Loucy (cell line): ENCODE measurements at regions not wholly inside any gene's neighbourhood (a gene's known extent, or its start where the extent isn't known, plus 50 kb on each side); places are given as distances from the start of the nearest gene placed in this dataset.

ENCODE experiments used
- H2AFZ ChIP-seq: fragments of 200-600 bp; sonication (generic); 2 replicates; pipeline ENCODE4 v1.6.0; 2016; ENCODE audit warnings: antibody characterized with exemption, mild to moderate bottlenecking, low read length, moderate library complexity
- H3F3A ChIP-seq: fragments of 200-600 bp; 2 replicates; pipeline ENCODE4 v1.6.0; 2016; ENCODE audit warnings: antibody characterized with exemption, low read depth, mild to moderate bottlenecking
- H3K27me3 ChIP-seq: fragments of 200-600 bp; sonication (generic); 2 replicates; pipeline ENCODE4 v1.6.1; 2014; ENCODE audit warnings: low read length, mild to moderate bottlenecking; ENCODE audit not compliant: insufficient read depth, poor library complexity, severe bottlenecking
- H3K36me3 ChIP-seq: fragments of 200-600 bp; sonication (generic); 2 replicates; pipeline ENCODE4 v1.6.1; 2016; ENCODE audit warnings: low read length; ENCODE audit not compliant: insufficient read depth
- H3K4me1 ChIP-seq: fragments of 200-600 bp; sonication (generic); 2 replicates; pipeline ENCODE4 v1.5.1; 2014; ENCODE audit warnings: low read length, mild to moderate bottlenecking; ENCODE audit not compliant: insufficient read depth, poor library complexity, severe bottlenecking
- H3K4me2 ChIP-seq: fragments of 200-600 bp; sonication (generic); 2 replicates; pipeline ENCODE4 v1.6.0; 2014; ENCODE audit warnings: antibody characterized with exemption, low read length, low read depth, mild to moderate bottlenecking; ENCODE audit not compliant: poor library complexity, severe bottlenecking
- H3K4me3 ChIP-seq: fragments of 200-600 bp; sonication (generic); 2 replicates; pipeline ENCODE4 v1.5.1; 2014; ENCODE audit warnings: low read length, mild to moderate bottlenecking, mixed read lengths; ENCODE audit not compliant: poor library complexity, severe bottlenecking
- H3K79me2 ChIP-seq: fragments of 200-600 bp; sonication (generic); 2 replicates; pipeline ENCODE4 v1.6.1; 2014; ENCODE audit warnings: low read length; ENCODE audit not compliant: insufficient read depth
- H3K9ac ChIP-seq: fragments of 200-600 bp; sonication (generic); 2 replicates; pipeline ENCODE4 v1.6.0; 2014; ENCODE audit warnings: mild to moderate bottlenecking, low read depth, low read length, moderate library complexity; ENCODE audit not compliant: poor library complexity, severe bottlenecking
- H3K9me2 ChIP-seq: fragments of 200-600 bp; sonication (generic); replicated peaks from 2 replicates; pipeline ENCODE4 v1.6.1; 2016; ENCODE audit warnings: low read depth, low read length, mixed read lengths
- H3K9me3 ChIP-seq: fragments of 200-600 bp; sonication (generic); 2 replicates; pipeline ENCODE4 v1.6.1; 2014; ENCODE audit warnings: mild to moderate bottlenecking, antibody characterized with exemption, low read length, low read depth; ENCODE audit not compliant: insufficient read depth
- H4K20me1 ChIP-seq: fragments of 200-600 bp; sonication (generic); 2 replicates; pipeline ENCODE4 v1.6.0; 2014; ENCODE audit warnings: antibody characterized with exemption, low read length, mild to moderate bottlenecking; ENCODE audit not compliant: insufficient read depth, poor library complexity, severe bottlenecking
- CTCF ChIP-seq: fragments of 200-600 bp; sonication (generic); conservative IDR thresholded peaks from 2 replicates; pipeline ENCODE4 v1.5.1; 2014; ENCODE audit warnings: mild to moderate bottlenecking, antibody characterized with exemption, low read length
- EZH2phosphoT487 ChIP-seq: fragments of 200-600 bp; IDR thresholded peaks from 2 replicates; pipeline ENCODE4 v1.6.1; 2018; ENCODE audit warnings: antibody characterized with exemption, mild to moderate bottlenecking, moderate library complexity, borderline replicate concordance

GRCh38 chr1:73105755-73106154, 823.4 kb upstream of the NEGR1 start:
- H2AFZ ChIP-seq, result no peak overlapping the region
- no peaks in the 10 kb centered on the region for H3K9me2 ChIP-seq
- H3K9ac ChIP-seq, result no peak overlapping the region
- no peaks in the 10 kb centered on the region for H3F3A ChIP-seq
- H3K79me2 ChIP-seq, result no peaks in the 10 kb centered on the region
- no peaks in the 10 kb centered on the region for H3K4me1 ChIP-seq
- no peaks in the 10 kb centered on the region for H4K20me1 ChIP-seq
- no peaks in the 10 kb centered on the region for H3K36me3 ChIP-seq
- TF ChIP-seq CTCF, result no peak
- no peak for TF ChIP-seq EZH2phosphoT487
- no peak overlapping the region for H3K4me3 ChIP-seq
- no peaks in the 10 kb centered on the region for H3K27me3 ChIP-seq
- no peak overlapping the region for H3K4me2 ChIP-seq
- no peaks in the 10 kb centered on the region for H3K9me3 ChIP-seq

- Histone ChIP-seq H3K4me1 (no peaks in the 10 kb centered on the region), H3K79me2 (no peaks in the 10 kb centered on the region), H3K27me3 (no peaks in the 10 kb centered on the region), H3F3A (no peaks in the 10 kb centered on the region), H3K9me2 (no peaks in the 10 kb centered on the region), H2AFZ (no peak overlapping the region), H3K4me2 (no peak overlapping the region), H3K4me3 (no peak overlapping the region), H3K9me3 (no peaks in the 10 kb centered on the region), H3K36me3 (no peaks in the 10 kb centered on the region), H4K20me1 (no peaks in the 10 kb centered on the region), H3K9ac (no peak overlapping the region)
- TF ChIP-seq CTCF (no peak), EZH2phosphoT487 (no peak)
These were observed 822.4 kb upstream of the NEGR1 start for GRCh38 chr1:73104749-73105148.

GRCh38 chr1:73100216-73100615, 817.9 kb upstream of the NEGR1 start:
- H3K4me2 ChIP-seq, result no peak overlapping the region
- H3K9me2 ChIP-seq, result no peaks in the 10 kb centered on the region
- H3K4me1 ChIP-seq, result no peaks in the 10 kb centered on the region
- TF ChIP-seq CTCF, result no peak; the same call in none of the 2 replicates
- no peak for TF ChIP-seq EZH2phosphoT487
- no peaks in the 10 kb centered on the region for H3F3A ChIP-seq
- H3K4me3 ChIP-seq, result no peak overlapping the region
- H4K20me1 ChIP-seq, result no peaks in the 10 kb centered on the region
- H3K79me2 ChIP-seq, result no peaks in the 10 kb centered on the region
- H3K9me3 ChIP-seq, result no peaks in the 10 kb centered on the region
- H2AFZ ChIP-seq, result no peak overlapping the region
- no peaks in the 10 kb centered on the region for H3K36me3 ChIP-seq
- H3K27me3 ChIP-seq, result no peaks in the 10 kb centered on the region
- no peak overlapping the region for H3K9ac ChIP-seq
